NCI-H446 treated with DMSO at 0.1 percent for 48 hours (cell line): ENCODE measurements at regions not wholly inside any gene's neighbourhood (a gene's known extent, or its start where the extent isn't known, plus 50 kb on each side); places are given as distances from the start of the nearest gene placed in this dataset.
"Not testable (repeated sequence)": the region's sequence is repeated elsewhere in the genome, so short reads cannot be mapped to it uniquely, and the experiment has no call there.

Experiments
- DNase-seq: peaks from one replicate; lab custom pipeline; 2025; lab: John Stamatoyannopoulos, UW

- no peak for DNase-seq
Measured at GRCh38 chr10:30197186-30197585, 137.8 kb upstream of the JCAD start.

DNA sequence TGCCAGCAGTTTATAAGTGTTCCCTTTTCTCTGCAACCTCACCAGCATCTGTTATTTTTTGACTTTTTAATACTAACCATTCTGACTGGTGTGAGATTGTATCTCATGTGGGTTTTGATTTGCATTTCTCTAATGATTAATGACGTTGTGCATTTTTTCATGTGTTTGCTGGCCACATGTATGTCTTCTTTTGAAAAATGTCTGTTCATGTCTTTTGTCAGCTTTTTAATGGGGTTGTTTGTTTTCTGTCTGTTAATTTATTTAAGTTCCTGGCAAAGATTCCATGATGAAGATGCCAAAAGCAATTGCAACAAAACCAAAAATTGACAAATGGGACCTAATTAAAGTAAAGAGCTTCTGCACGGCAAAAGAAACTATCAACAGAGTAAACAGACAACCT lies 137.2 kb upstream of the JCAD start:
- not testable (repeated sequence) for DNase-seq

DNA sequence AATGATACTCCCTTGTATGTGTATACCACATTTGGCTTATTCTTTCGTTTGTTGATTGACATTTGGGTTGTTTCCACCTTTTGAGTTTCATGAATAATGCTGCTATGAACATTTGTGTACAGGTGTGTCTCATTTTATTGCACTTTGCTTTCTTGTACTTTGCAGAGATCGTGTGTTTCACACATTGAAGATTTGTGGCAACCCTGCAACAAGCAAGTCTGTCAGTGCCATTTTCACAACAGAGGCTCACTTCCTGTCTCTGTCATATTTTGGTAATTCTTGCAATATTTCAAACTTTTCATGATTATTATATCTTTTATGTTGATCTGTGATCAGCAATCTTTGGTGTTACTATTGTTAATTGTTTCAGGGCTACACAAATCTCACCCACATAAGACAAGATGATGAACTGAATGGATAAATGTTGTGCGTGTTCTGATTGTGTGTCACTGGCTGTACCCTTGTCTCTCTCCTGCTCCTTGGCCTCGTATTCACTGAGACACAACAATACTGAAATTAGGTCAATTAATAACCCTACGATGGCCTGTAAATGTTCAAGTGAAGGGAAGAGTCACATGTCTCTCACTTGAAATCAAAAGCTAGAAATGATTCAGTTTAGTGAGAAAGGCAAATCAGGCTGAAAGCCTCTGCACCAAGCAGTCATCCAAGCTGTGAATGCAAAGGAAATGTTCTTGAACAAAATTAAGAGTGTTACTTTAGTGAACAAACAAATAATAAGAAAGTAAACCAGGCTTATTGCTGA lies 133.6 kb upstream of the JCAD start:
- no peak for DNase-seq

GRCh38 chr10:30190577-30191552 lies 131.5 kb upstream of the JCAD start:
- DNase-seq = no peak

DNA sequence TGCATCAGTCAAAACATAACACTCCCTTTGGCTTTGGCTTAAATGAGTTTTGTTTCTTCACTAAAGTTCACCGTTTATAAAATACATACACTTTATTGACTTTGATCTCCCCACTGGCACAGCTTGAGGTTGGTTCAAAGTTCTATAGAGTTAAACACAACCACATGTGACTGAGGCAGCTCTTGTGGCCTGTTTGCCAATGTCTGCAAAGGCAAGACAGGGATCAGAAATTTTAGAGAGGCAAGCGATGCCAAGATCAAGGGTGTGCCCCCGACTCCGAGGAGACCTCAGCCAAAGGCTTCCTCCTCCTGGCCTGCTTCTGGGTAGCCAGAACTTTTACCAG lies 129.8 kb upstream of the JCAD start:
- no peak for DNase-seq

GRCh38 chr10:30188556-30189237 lies 129.3 kb upstream of the JCAD start:
- no peak for DNase-seq

DNA sequence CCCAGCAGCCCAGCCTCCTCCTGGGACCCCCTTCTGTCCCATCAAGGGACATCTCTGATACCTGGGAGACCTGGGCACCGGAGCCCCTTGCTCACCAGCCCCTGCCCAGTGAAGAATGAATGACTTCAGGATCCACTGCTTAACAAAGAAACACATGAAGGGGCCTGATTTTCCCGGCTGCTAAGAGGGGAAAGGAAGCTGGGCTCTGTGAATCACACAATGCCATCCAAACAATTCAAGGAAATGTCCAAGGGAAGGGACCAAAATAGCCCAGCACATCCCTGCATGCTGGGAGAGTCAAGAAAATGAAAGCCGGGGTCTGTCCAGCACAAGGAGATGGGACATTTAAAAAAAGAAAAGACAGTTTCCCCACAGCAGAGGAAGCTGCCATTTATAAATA lies 128.7 kb upstream of the JCAD start:
- DNase-seq = no peak

GRCh38 chr10:30187010-30187409 lies 127.6 kb upstream of the JCAD start:
- no peak for DNase-seq

GRCh38 chr10:30186371-30186875 lies 127.0 kb upstream of the JCAD start:
- no peak for DNase-seq

GRCh38 chr10:30185916-30186315 lies 126.5 kb upstream of the JCAD start:
- no peak for DNase-seq

- DNase-seq = no peak
Measured at GRCh38 chr10:30185341-30185740, 126.0 kb upstream of the JCAD start.

- no peak for DNase-seq
Measured at GRCh38 chr10:30184397-30185033, 125.1 kb upstream of the JCAD start.

GRCh38 chr10:30183055-30183402 lies 123.6 kb upstream of the JCAD start:
- no peak for DNase-seq

GRCh38 chr10:30182191-30183054 lies 123.0 kb upstream of the JCAD start:
- no peak for DNase-seq

- no peak for DNase-seq
Measured at GRCh38 chr10:30178356-30178964, 119.1 kb upstream of the JCAD start.

- no peak for DNase-seq
Measured at GRCh38 chr10:30176776-30177533, 117.6 kb upstream of the JCAD start.

GRCh38 chr10:30176182-30176581 lies 116.8 kb upstream of the JCAD start:
- no peak for DNase-seq

GRCh38 chr10:30172673-30173072 lies 113.3 kb upstream of the JCAD start:
- DNase-seq = no peak

GRCh38 chr10:30172091-30172490 lies 112.7 kb upstream of the JCAD start:
- DNase-seq = no peak

DNA sequence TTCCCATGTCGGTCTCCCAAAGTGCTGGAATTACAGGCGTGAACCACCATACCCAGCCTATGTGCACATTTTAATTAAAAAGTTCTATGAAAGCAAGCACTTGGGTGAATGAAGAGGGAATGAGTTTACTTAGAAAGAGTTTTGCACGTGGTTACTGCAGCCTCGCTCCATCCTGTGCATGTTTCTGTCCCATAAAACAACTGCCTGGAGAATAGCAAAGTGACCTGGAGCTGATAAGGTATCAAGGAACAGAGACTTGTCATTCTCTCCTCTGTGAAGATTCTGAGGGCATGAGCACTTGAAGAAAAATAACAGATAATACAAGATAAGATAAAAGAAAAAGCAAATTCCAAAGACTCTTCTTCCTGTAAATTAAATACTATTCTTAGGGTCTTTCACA lies 112.2 kb upstream of the JCAD start:
- no peak for DNase-seq
